CD4-positive, alpha-beta T cell (primary cell): ENCODE measurements at regions not wholly inside any gene's neighbourhood (a gene's known extent, or its start where the extent isn't known, plus 50 kb on each side); places are given as distances from the start of the nearest gene placed in this dataset.

Source experiments
- ATAC-seq: fragments of 200-7000 bp; cut with Tn5 transposase; one replicate; pipeline ENCODE4 v1.10.0; 2022; ENCODE audit warnings: mild to moderate bottlenecking; ENCODE audit not compliant: poor library complexity
- CTCF ChIA-PET: fragments of 350-600 bp; sonication (Branson Sonifier 250); formaldehyde crosslinking; loops from one replicate; lab custom pipeline; 2021; ENCODE audit warnings: antibody characterized with exemption, inconsistent platforms; lab: Charles Lee
- POLR2A ChIA-PET: fragments of 350-600 bp; sonication (Branson Sonifier 250); formaldehyde crosslinking; loops from one replicate; lab custom pipeline; 2021; ENCODE audit warnings: antibody characterized with exemption, inconsistent platforms; lab: Charles Lee
- DNase-seq, 14 experiments: peaks; one replicate each; pipeline ENCODE4 v3.0.0-alpha.2; 2013 to 2020; ENCODE audit warnings: mixed read lengths in 2 of 14
- H3K27ac ChIP-seq, 2 donors: one replicate each; pipeline versions ENCODE4 v1.5.1 to v1.7.0; 2013; ENCODE audit warnings: low read length in 2 of 2, low read depth in 1 of 2, mild to moderate bottlenecking in 1 of 2
- H3K27me3 ChIP-seq, 2 experiments: 1 replicate in 1 of 2; 2 replicates in 1 of 2; pipeline versions ENCODE4 v1.6.1 to v1.7.0; 2013; ENCODE audit warnings: low read length in 2 of 2, control low read depth in 1 of 2, mild to moderate bottlenecking in 1 of 2, moderate library complexity in 1 of 2; ENCODE audit not compliant: insufficient read depth in 2 of 2, control insufficient read depth in 1 of 2
- H3K36me3 ChIP-seq: one replicate; pipeline ENCODE4 v1.6.1; 2013; ENCODE audit warnings: low read length, control low read depth; ENCODE audit not compliant: insufficient read depth
- H3K4me1 ChIP-seq: one replicate; pipeline ENCODE4 v1.6.1; 2013; ENCODE audit warnings: low read length, control low read depth; ENCODE audit not compliant: insufficient read depth
- H3K4me3 ChIP-seq: one replicate; pipeline ENCODE4 v1.5.1; 2013; ENCODE audit warnings: mild to moderate bottlenecking, low read length, moderate library complexity
- H3K9me3 ChIP-seq, 2 experiments: 1 replicate in 1 of 2; 2 replicates in 1 of 2; pipeline versions ENCODE4 v1.6.1 to v1.7.0; 2013; ENCODE audit warnings: low read length in 2 of 2, mild to moderate bottlenecking in 2 of 2, control low read depth in 1 of 2, moderate library complexity in 1 of 2; ENCODE audit not compliant: control insufficient read depth in 1 of 2, insufficient read depth in 1 of 2
- H3K27ac Mint-ChIP-seq: one replicate; pipeline ENCODE4 v1.8.0; 2020; ENCODE audit warnings: mixed read lengths
- H3K27me3 Mint-ChIP-seq: one replicate; pipeline ENCODE4 v1.8.0; 2021; ENCODE audit warnings: mixed read lengths
- H3K36me3 Mint-ChIP-seq: one replicate; pipeline ENCODE4 v1.8.0; 2021; ENCODE audit warnings: low read depth, mixed read lengths
- H3K4me1 Mint-ChIP-seq: one replicate; pipeline ENCODE4 v1.8.0; 2021; ENCODE audit warnings: low read depth, mixed read lengths
- H3K4me3 Mint-ChIP-seq: one replicate; pipeline ENCODE4 v1.8.0; 2020; ENCODE audit warnings: mild to moderate bottlenecking, mixed read lengths
- H3K9me3 Mint-ChIP-seq: one replicate; pipeline ENCODE4 v1.8.0; 2020; ENCODE audit warnings: mixed read lengths
- CTCF ChIP-seq: fragments of 200-600 bp; IDR thresholded peaks from one replicate; pipeline ENCODE4 v1.8.0; 2022; ENCODE audit warnings: antibody characterized with exemption, mild to moderate bottlenecking
- intact Hi-C, 2 experiments: fragments of 100-400 bp; cut with DNase I in 1 of 2; cut with micrococcal nuclease in 1 of 2; formaldehyde crosslinking; loops; one replicate each; pipeline versions ENCODE4 v1.15.1 to v1.9.0; 2023 to 2025; cut with DNase I, micrococcal nuclease

- H3K9me3 Mint-ChIP-seq: no peaks in the 10 kb centered on the region
- H3K36me3 Mint-ChIP-seq: no peaks in the 10 kb centered on the region
- Histone ChIP-seq H3K36me3 (no peaks in the 10 kb centered on the region), H3K4me3 (no peak overlapping the region), H3K27ac (no peak overlapping the region), H3K4me1 (no peaks in the 10 kb centered on the region), H3K9me3 (no peaks in the 10 kb centered on the region), H3K27me3 (no peaks in the 10 kb centered on the region)
- H3K4me1 Mint-ChIP-seq: no peaks in the 10 kb centered on the region
- H3K27ac Mint-ChIP-seq: no peak overlapping the region
- CTCF ChIA-PET: no interaction called here
- DNase-seq (no peak), ATAC-seq (no peak)
- no peaks in the 10 kb centered on the region for H3K27me3 Mint-ChIP-seq
- H3K4me3 Mint-ChIP-seq: no peak overlapping the region
- TF ChIP-seq CTCF: no peak
- POLR2A ChIA-PET: no interaction called here
- intact Hi-C loops: no loop called here
These were observed 423.3 kb downstream of the SOX2 start for GRCh38 chr3:182135056-182135455.

- no peaks in the 10 kb centered on the region for H3K4me1 Mint-ChIP-seq
- no peaks in the 10 kb centered on the region for H3K4me1 ChIP-seq
- intact Hi-C loops: no loop called here
- no peak overlapping the region for H3K27ac Mint-ChIP-seq
- CTCF ChIA-PET: no interaction called here
- POLR2A ChIA-PET: no interaction called here
- no peak overlapping the region for H3K27ac ChIP-seq
- no peak overlapping the region for H3K4me3 Mint-ChIP-seq
- no peak for DNase-seq
- no peaks in the 10 kb centered on the region for H3K27me3 Mint-ChIP-seq
- TF ChIP-seq CTCF: no peak
- no peaks in the 10 kb centered on the region for H3K27me3 ChIP-seq
- H3K9me3 Mint-ChIP-seq: no peaks in the 10 kb centered on the region
- H3K36me3 Mint-ChIP-seq: no peaks in the 10 kb centered on the region
- no peak overlapping the region for H3K4me3 ChIP-seq
- no peak for ATAC-seq
- no peaks in the 10 kb centered on the region for H3K36me3 ChIP-seq
- no peaks in the 10 kb centered on the region for H3K9me3 ChIP-seq
These were observed 424.5 kb downstream of the SOX2 start for GRCh38 chr3:182136008-182136910.

- H3K27ac ChIP-seq: no peak overlapping the region
- ATAC-seq (no peak), DNase-seq (no peak)
- H3K27me3 ChIP-seq: no peaks in the 10 kb centered on the region
- CTCF ChIA-PET: no interaction called here
- TF ChIP-seq CTCF: no peak
- H3K36me3 Mint-ChIP-seq: no peaks in the 10 kb centered on the region
- POLR2A ChIA-PET: no interaction called here
- H3K4me1 ChIP-seq: no peaks in the 10 kb centered on the region
- H3K27ac Mint-ChIP-seq: no peak overlapping the region
- H3K9me3 Mint-ChIP-seq: no peaks in the 10 kb centered on the region
- no peaks in the 10 kb centered on the region for H3K4me1 Mint-ChIP-seq
- intact Hi-C loops: no loop called here
- H3K4me3 ChIP-seq: no peak overlapping the region
- no peaks in the 10 kb centered on the region for H3K9me3 ChIP-seq
- H3K4me3 Mint-ChIP-seq: no peak overlapping the region
- no peaks in the 10 kb centered on the region for H3K27me3 Mint-ChIP-seq
- no peaks in the 10 kb centered on the region for H3K36me3 ChIP-seq
These were observed 426.7 kb downstream of the SOX2 start for GRCh38 chr3:182138393-182138792.
